IMR-90 (cell line): ENCODE measurements at regions not wholly inside any gene's neighbourhood (a gene's known extent, or its start where the extent isn't known, plus 50 kb on each side); places are given as distances from the start of the nearest gene placed in this dataset.
A peak's percentile ranks its signal among the peaks of the same experiment; 100 is the strongest.

ENCODE experiments used
- ATAC-seq: fragments of 200-7000 bp; cut with Tn5 transposase; 2 replicates; pipeline ENCODE4 v1.9.1; 2020; ENCODE audit warnings: low read depth, mild to moderate bottlenecking, moderate library complexity
- BruUV-seq: library from RNA; stranded (reverse); fragments of 400-500 nt; replicated peaks from 2 replicates; lab custom pipeline; 2021; lab: Mats Ljungman, UMichigan
- CTCF ChIA-PET: fragments of 300-600 bp; formaldehyde crosslinking; extraction: SDS; loops from one replicate; lab custom pipeline; 2021; ENCODE audit warnings: antibody characterized with exemption; lab: Yijun Ruan, JAX
- POLR2A ChIA-PET: fragments of 300-600 bp; sonication (Branson Sonifier 250); formaldehyde crosslinking; loops from one replicate; lab custom pipeline; 2022; ENCODE audit warnings: antibody characterized with exemption; ENCODE audit not compliant: unreplicated experiment; lab: Charles Lee
- DNase-seq: peaks from one replicate; pipeline ENCODE4 v3.0.0; 2013
- H2AFZ ChIP-seq: replicated peaks from 2 replicates; pipeline ENCODE3; 2013; ENCODE audit warnings: low read length, mild to moderate bottlenecking; ENCODE audit not compliant: poor library complexity
- H2AK5ac ChIP-seq: 2 replicates; pipeline ENCODE4 v1.6.1; 2013; ENCODE audit warnings: low read depth, low read length, inconsistent platforms
- H2AK9ac ChIP-seq: replicated peaks from 2 replicates; pipeline ENCODE3; 2013; ENCODE audit warnings: mild to moderate bottlenecking, low read depth, low read length, moderate library complexity; ENCODE audit not compliant: poor library complexity
- H2BK120ac ChIP-seq: 2 replicates; pipeline ENCODE4 v1.6.1; 2013; ENCODE audit warnings: low read depth, low read length, inconsistent platforms
- H2BK15ac ChIP-seq: 3 replicates; pipeline ENCODE4 v1.6.1; 2013; ENCODE audit warnings: low read depth, low read length, inconsistent platforms
- H2BK20ac ChIP-seq: 2 replicates; pipeline ENCODE4 v1.6.1; 2013; ENCODE audit warnings: low read depth, mild to moderate bottlenecking, inconsistent platforms, low read length, moderate library complexity
- H2BK5ac ChIP-seq: 2 replicates; pipeline ENCODE4 v1.6.1; 2013; ENCODE audit warnings: mild to moderate bottlenecking, low read depth, low read length, inconsistent platforms; ENCODE audit not compliant: poor library complexity, severe bottlenecking
- H3K14ac ChIP-seq: replicated peaks from 2 replicates; pipeline ENCODE4 v1.6.1; 2013; ENCODE audit warnings: low read depth, low read length, inconsistent platforms
- H3K18ac ChIP-seq: 2 replicates; pipeline ENCODE4 v1.6.1; 2013; ENCODE audit warnings: low read depth, low read length, control low read depth
- H3K23ac ChIP-seq: 2 replicates; pipeline ENCODE4 v1.6.1; 2013; ENCODE audit warnings: low read depth, low read length, inconsistent platforms
- H3K27ac ChIP-seq: 2 replicates; pipeline ENCODE4 v1.5.1; 2013; ENCODE audit warnings: mild to moderate bottlenecking, control low read depth, low read length; ENCODE audit not compliant: insufficient read depth
- H3K27me3 ChIP-seq: 2 replicates; pipeline ENCODE4 v1.6.1; 2013; ENCODE audit warnings: low read length; ENCODE audit not compliant: control insufficient read depth, insufficient read depth
- H3K36me3 ChIP-seq: 2 replicates; pipeline ENCODE4 v1.6.1; 2013; ENCODE audit warnings: low read length, mixed read lengths; ENCODE audit not compliant: control insufficient read depth, insufficient read depth
- H3K4ac ChIP-seq: 2 replicates; pipeline ENCODE4 v1.6.1; 2013; ENCODE audit warnings: low read depth, low read length, inconsistent platforms
- H3K4me1 ChIP-seq: 2 replicates; pipeline ENCODE4 v1.6.1; 2013; ENCODE audit warnings: low read length, mixed read lengths; ENCODE audit not compliant: control insufficient read depth, insufficient read depth
- H3K4me2 ChIP-seq: 2 replicates; pipeline ENCODE4 v1.6.1; 2013; ENCODE audit warnings: low read depth, mild to moderate bottlenecking, control low read depth, low read length, moderate library complexity
- H3K4me3 ChIP-seq: 2 replicates; pipeline ENCODE4 v1.5.1; 2013; ENCODE audit warnings: low read depth, mild to moderate bottlenecking, control low read depth, low read length, moderate library complexity; ENCODE audit not compliant: insufficient read depth
- H3K56ac ChIP-seq: 2 replicates; pipeline ENCODE4 v1.6.1; 2013; ENCODE audit warnings: low read length, inconsistent platforms; ENCODE audit not compliant: insufficient read depth; ENCODE audit errors: extremely low read depth
- H3K79me1 ChIP-seq, 2 experiments: 2 replicates each; pipeline ENCODE4 v1.6.1; 2013; ENCODE audit warnings: low read length in 2 of 2, inconsistent platforms in 1 of 2, low read depth in 1 of 2
- H3K9ac ChIP-seq: 2 replicates; pipeline ENCODE4 v1.6.1; 2013; ENCODE audit warnings: low read depth, low read length, control low read depth
- H3K9me1 ChIP-seq: 2 replicates; pipeline ENCODE4 v1.6.1; 2013; ENCODE audit warnings: low read length, inconsistent platforms; ENCODE audit not compliant: insufficient read depth
- H3K9me3 ChIP-seq: 2 replicates; pipeline ENCODE4 v1.6.1; 2013; ENCODE audit warnings: low read length; ENCODE audit not compliant: control insufficient read depth, insufficient read depth
- H4K20me1 ChIP-seq: 2 replicates; pipeline ENCODE4 v1.6.1; 2013; ENCODE audit warnings: low read length, inconsistent platforms; ENCODE audit not compliant: insufficient read depth
- H4K5ac ChIP-seq: 2 replicates; pipeline ENCODE4 v1.6.1; 2013; ENCODE audit warnings: mild to moderate bottlenecking, low read depth, low read length, control low read depth
- H4K8ac ChIP-seq, 2 experiments: 2 replicates each; pipeline ENCODE4 v1.6.1; 2013; ENCODE audit warnings: low read depth in 2 of 2, low read length in 2 of 2, control low read depth in 1 of 2, inconsistent platforms in 1 of 2
- H4K91ac ChIP-seq: 2 replicates; pipeline ENCODE4 v1.6.1; 2013; ENCODE audit warnings: low read depth, low read length, inconsistent platforms; ENCODE audit not compliant: insufficient read depth
- CEBPB ChIP-seq: IDR thresholded peaks from 2 replicates; pipeline ENCODE4 v1.6.1; 2012; ENCODE audit warnings: low read depth, low read length, improper control_type of control experiment
- ELK1 ChIP-seq: fragments of 150-350 bp; IDR thresholded peaks from 2 replicates; pipeline ENCODE4 v1.6.1; 2016; ENCODE audit warnings: low read depth, mild to moderate bottlenecking, low read length, moderate library complexity, borderline replicate concordance
- MAZ ChIP-seq: IDR thresholded peaks from 2 replicates; pipeline ENCODE4 v1.6.1; 2012; ENCODE audit warnings: low read depth, mild to moderate bottlenecking, low read length, improper control_type of control experiment, moderate library complexity, borderline replicate concordance
- WGBS, 2 experiments: methylation state at CpG; one replicate each; pipeline versions ENCODE4 v1.1.5 to v1.1.7; 2013; ENCODE audit warnings: missing lambda C conversion rate in 2 of 2; ENCODE audit not compliant: insufficient read length in 1 of 2; ENCODE audit errors: extremely low coverage in 2 of 2; 5-methylcytosine and 5-hydroxymethylcytosine counted together
- dilution Hi-C: fragments of 300-500 bp; cut with HindIII; formaldehyde crosslinking; loops from one replicate; pipeline ENCODE4 v1.14.3; 2018; ENCODE audit warnings: low sequenced_read_pairs; ENCODE audit not compliant: unreplicated experiment
- in situ Hi-C: fragments of 300-500 bp; cut with MboI; formaldehyde crosslinking; loops from 3 replicates; pipeline ENCODE4 v1.14.3; 2019; ENCODE audit warnings: low sequenced_read_pairs, inconsistent platforms, mixed read lengths
- intact Hi-C: fragments of 100-400 bp; cut with micrococcal nuclease; formaldehyde crosslinking; loops from 2 replicates; pipeline ENCODE4 v1.10.0; 2022

GRCh38 chr3:105957722-105958121 is 88.9 kb upstream of the CBLB start:
- Histone ChIP-seq H4K91ac (no peak overlapping the region), H3K4me2 (peak overlapping the region; percentile 59; the same call in 1 of the 2 replicates), H2AK5ac (no peak overlapping the region), H2BK5ac (peak overlapping the region; percentile 83), H4K8ac (peak overlapping the region in 1 of 2 experiments; percentile 54; a peak in 2 of 4 replicates), H3K36me3 (no peaks in the 10 kb centered on the region), H3K27ac (no peak overlapping the region), H3K4me3 (no peak overlapping the region), H4K20me1 (no peaks in the 10 kb centered on the region), H2BK15ac (no peak overlapping the region), H3K9me1 (no peaks in the 10 kb centered on the region), H4K5ac (peak overlapping the region; percentile 4; the same call in 1 of the 2 replicates), H2BK20ac (peak overlapping the region; percentile 2; the same call in 1 of the 2 replicates), H3K4ac (peak overlapping the region; percentile 0; the same call in 1 of the 2 replicates), H3K4me1 (no peaks in the 10 kb centered on the region; the same call in 1 of the 2 replicates), H3K56ac (no peak overlapping the region), H2BK120ac (peak overlapping the region; percentile 26), H3K14ac (0 out of 2 replicates have a peak overlapping the region, but pooled peaks have one; percentile 51), H2AFZ (no peak overlapping the region), H3K23ac (no peak overlapping the region), H3K9ac (no peak overlapping the region), H3K18ac (peak overlapping the region; percentile 54; the same call in 1 of the 2 replicates), H2AK9ac (no peak overlapping the region), H3K9me3 (no peaks in the 10 kb centered on the region), H3K79me1 (no peaks in the 10 kb centered on the region), H3K27me3 (no peaks in the 10 kb centered on the region)
- ATAC-seq (peak; percentile 85), DNase-seq (peak; percentile 85)
- intact Hi-C loops = no loop called here
- no TSS peak for BruUV-seq
- in situ Hi-C loops = no loop called here
- no CpG with 5 or more reads among the region's 5 CpGs for WGBS, 2 experiments
- dilution Hi-C loops = no loop called here
- TF ChIP-seq CEBPB (peak; percentile 40; the same call in 1 of the 2 replicates), ELK1 (no peak), MAZ (no peak)
- ChIA-PET CTCF (interaction anchor here (0.5 kb wide), 1 partner anchor 214 kb away, joined by 3 read pairs; no protein-coding TSS in a partner anchor), POLR2A (no interaction called here)
